ENCODE measurements at regions not wholly inside any gene's neighbourhood (a gene's known extent, or its start where the extent isn't known, plus 50 kb on each side); places are given as distances from the start of the nearest gene placed in this dataset.

- no peak for DNase-seq
Observed at GRCh38 chr15:93517176-93517575, 428.2 kb upstream of the RGMA start.

- DNase-seq, result no peak
Observed at GRCh38 chr15:93515256-93516051, 426.4 kb upstream of the RGMA start.

GRCh38 chr15:93506646-93507045, 417.6 kb upstream of the RGMA start:
- no peak for DNase-seq

GRCh38 chr15:93505506-93505905, 416.5 kb upstream of the RGMA start:
- no peak for DNase-seq

- DNase-seq, result no peak
Observed at GRCh38 chr15:93501946-93502345, 412.9 kb upstream of the RGMA start.

- DNase-seq, result no peak
Observed at GRCh38 chr15:93500155-93500554, 411.1 kb upstream of the RGMA start.

- DNase-seq, result no peak
Observed at GRCh38 chr15:93497291-93497690, 408.3 kb upstream of the RGMA start.

GRCh38 chr15:93496888-93497287, 407.9 kb upstream of the RGMA start:
- no peak for DNase-seq

GRCh38 chr15:93495799-93496637, 407.0 kb upstream of the RGMA start:
- no peak for DNase-seq

GRCh38 chr15:93493172-93493571, 404.2 kb upstream of the RGMA start:
- DNase-seq, result no peak

- no peak for DNase-seq
Observed at GRCh38 chr15:93491291-93491690, 402.3 kb upstream of the RGMA start.

- no peak for DNase-seq
Observed at GRCh38 chr15:93488296-93488713, 399.3 kb upstream of the RGMA start.

- DNase-seq, result no peak
Observed at GRCh38 chr15:93486407-93487117, 397.6 kb upstream of the RGMA start.

GRCh38 chr15:93485438-93486327, 396.7 kb upstream of the RGMA start:
- peak; percentile 64 for DNase-seq

GRCh38 chr15:93483923-93484322, 394.9 kb upstream of the RGMA start:
- no peak for DNase-seq

GRCh38 chr15:93482731-93483130, 393.7 kb upstream of the RGMA start:
- no peak for DNase-seq

GRCh38 chr15:93479715-93480114, 390.7 kb upstream of the RGMA start:
- no peak for DNase-seq

- DNase-seq, result peak; percentile 8
Observed at GRCh38 chr15:93478947-93479346, 389.9 kb upstream of the RGMA start.

GRCh38 chr15:93477721-93478120, 388.7 kb upstream of the RGMA start:
- no peak for DNase-seq

- DNase-seq, result no peak
Observed at GRCh38 chr15:93477188-93477587, 388.2 kb upstream of the RGMA start.

- no peak for DNase-seq
Observed at GRCh38 chr15:93476491-93477177, 387.6 kb upstream of the RGMA start.

- no peak for DNase-seq
Observed at GRCh38 chr15:93474728-93475127, 385.7 kb upstream of the RGMA start.
